ENCODE measurements at regions not wholly inside any gene's neighbourhood (a gene's known extent, or its start where the extent isn't known, plus 50 kb on each side); places are given as distances from the start of the nearest gene placed in this dataset.

DNA sequence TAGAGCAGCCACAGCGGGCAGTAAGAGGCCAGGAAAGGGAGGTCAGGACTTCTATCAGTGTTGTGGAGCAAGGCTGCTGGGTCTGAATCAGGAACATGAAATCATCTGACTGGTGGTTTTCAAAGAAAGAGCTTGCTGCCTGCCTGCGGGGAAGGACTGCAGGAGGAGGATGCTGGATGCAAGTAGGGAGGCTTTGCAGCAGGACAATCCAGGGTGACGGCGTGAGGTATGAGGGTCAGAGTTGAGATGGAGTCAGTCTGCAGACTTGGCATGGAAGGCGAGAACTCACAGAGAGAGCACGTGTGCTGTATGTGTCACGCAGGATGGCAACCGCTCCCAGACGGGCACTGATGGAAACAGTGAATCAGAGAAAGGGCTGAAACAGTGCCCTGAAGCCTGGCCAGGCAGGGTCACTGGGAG is 59.2 kb upstream of the CD93 start:
- DNase-seq, result no peak
- Histone ChIP-seq H3K9me3 (no peaks in the 10 kb centered on the region), H3K27me3 (no peaks in the 10 kb centered on the region), H3K27ac (no peak overlapping the region), H3K4me1 (peaks cover 25% of the 10 kb centered on the region), H3K36me3 (ENCODE audit: low read depth, missing control alignments) (no peaks in the 10 kb centered on the region), H3K4me3 (no peak overlapping the region)
- TF ChIP-seq, protein P1, sequence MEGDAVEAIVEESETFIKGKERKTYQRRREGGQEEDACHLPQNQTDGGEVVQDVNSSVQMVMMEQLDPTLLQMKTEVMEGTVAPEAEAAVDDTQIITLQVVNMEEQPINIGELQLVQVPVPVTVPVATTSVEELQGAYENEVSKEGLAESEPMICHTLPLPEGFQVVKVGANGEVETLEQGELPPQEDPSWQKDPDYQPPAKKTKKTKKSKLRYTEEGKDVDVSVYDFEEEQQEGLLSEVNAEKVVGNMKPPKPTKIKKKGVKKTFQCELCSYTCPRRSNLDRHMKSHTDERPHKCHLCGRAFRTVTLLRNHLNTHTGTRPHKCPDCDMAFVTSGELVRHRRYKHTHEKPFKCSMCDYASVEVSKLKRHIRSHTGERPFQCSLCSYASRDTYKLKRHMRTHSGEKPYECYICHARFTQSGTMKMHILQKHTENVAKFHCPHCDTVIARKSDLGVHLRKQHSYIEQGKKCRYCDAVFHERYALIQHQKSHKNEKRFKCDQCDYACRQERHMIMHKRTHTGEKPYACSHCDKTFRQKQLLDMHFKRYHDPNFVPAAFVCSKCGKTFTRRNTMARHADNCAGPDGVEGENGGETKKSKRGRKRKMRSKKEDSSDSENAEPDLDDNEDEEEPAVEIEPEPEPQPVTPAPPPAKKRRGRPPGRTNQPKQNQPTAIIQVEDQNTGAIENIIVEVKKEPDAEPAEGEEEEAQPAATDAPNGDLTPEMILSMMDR (IDR thresholded peaks at IDR 0.05), result no peak
- no peak for TF ChIP-seq POLR2A (IDR thresholded peaks at IDR 0.05)
- intact Hi-C loops (cut with DNase I; ENCODE audit: low total_unique reads), result no loop called here
- WGBS, 2 donors, result 74 to 92% methylated on average over 9 of the region's 9 CpGs

DNA sequence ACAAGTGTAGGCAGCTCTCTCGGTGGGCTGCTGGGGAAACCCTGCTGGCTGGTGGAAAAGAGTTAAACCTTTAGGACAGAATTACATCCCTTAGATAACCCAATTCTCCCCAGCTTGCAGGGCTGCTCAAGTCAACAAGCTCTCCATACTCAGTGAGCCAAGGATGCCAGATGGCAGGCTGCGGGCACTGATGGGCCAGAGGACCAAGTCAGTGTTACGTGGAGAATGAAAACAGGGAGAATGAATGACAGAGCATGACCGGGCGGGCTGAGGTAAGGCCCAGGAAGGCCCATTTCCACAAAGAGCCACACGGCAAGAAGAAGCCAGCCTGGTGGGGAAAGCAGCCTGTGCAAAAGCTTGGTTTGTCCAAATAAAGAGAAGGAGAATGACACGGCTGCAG is 58.7 kb upstream of the CD93 start:
- Histone ChIP-seq H3K27ac (no peak overlapping the region), H3K36me3 (ENCODE audit: low read depth, missing control alignments) (no peaks in the 10 kb centered on the region), H3K4me3 (no peak overlapping the region), H3K9me3 (no peaks in the 10 kb centered on the region), H3K4me1 (peaks cover 25% of the 10 kb centered on the region), H3K27me3 (no peaks in the 10 kb centered on the region)
- DNase-seq, result no peak
- intact Hi-C loops (cut with DNase I; ENCODE audit: low total_unique reads), result no loop called here
- 81 to 85% methylated on average over 6 to 7 of the region's 7 CpGs for WGBS, 2 donors
- TF ChIP-seq POLR2A (IDR thresholded peaks at IDR 0.05), result no peak
- TF ChIP-seq, protein P1 (IDR thresholded peaks at IDR 0.05), result no peak

DNA sequence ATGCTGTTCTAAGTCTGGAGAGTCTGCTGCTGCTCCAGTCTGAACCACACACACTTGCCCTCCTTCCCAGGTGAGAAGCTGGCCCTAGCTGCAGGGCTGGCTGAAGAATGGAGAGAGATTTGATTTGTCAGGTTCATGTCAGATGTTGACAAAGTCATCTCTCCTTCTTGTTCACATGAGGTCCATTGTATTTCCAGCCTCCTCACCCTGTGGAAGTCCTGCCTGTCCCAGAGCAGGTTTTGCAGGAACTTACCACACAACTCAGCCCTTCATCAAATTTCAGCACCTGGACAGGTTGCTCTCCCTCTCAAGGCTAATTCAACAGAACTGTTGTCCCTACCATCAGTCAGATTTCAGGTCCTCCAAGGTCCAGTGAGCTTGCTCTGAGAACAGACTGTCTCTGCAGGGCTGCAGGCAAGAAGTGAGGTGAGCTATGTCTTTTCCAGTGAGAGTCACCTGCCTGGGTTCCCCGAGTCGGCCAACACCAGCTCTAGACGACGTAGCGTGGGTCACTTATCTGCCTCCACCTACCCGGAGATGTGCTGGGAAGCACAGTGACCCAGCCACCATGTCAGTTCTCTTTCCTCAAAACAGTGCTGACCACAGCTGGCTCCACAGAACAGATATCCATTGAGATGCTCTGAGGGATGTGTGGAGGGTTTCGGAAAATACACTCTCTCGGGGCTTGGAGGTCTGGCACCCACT is 58.0 kb upstream of the CD93 start:
- Histone ChIP-seq H3K9me3 (no peaks in the 10 kb centered on the region), H3K36me3 (ENCODE audit: low read depth, missing control alignments) (no peaks in the 10 kb centered on the region), H3K4me3 (no peak overlapping the region), H3K27ac (no peak overlapping the region), H3K4me1 (peaks cover 25% of the 10 kb centered on the region), H3K27me3 (no peaks in the 10 kb centered on the region)
- intact Hi-C loops (cut with DNase I; ENCODE audit: low total_unique reads), result no loop called here
- no peak for DNase-seq
- TF ChIP-seq, protein P1 (IDR thresholded peaks at IDR 0.05), result no peak
- TF ChIP-seq POLR2A (IDR thresholded peaks at IDR 0.05), result no peak
- WGBS, 2 donors, result 89 to 95% methylated on average over 8 of the region's 8 CpGs

DNA sequence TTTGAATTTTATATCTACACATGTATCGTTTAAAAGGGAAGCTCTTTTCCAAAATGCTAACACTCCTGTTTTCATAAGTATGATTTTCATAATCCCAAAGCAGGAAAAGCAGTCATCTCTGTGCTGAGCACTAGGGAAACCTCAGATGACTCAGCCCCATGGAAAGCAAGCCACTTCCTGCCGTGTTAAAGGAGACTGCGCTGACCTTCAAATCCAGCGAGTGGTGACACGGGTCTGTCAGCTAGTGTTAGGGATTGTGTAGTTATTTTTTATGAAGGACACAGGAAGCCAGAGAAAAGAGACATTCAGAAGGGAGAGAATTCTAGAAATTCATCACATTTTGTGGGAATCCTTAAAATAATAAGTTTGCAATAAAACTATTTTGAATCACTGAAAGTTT is 57.0 kb upstream of the CD93 start:
- Histone ChIP-seq H3K27ac (peak overlapping the region in 1 of 2 donors; percentile 69), H3K27me3 (no peaks in the 10 kb centered on the region), H3K36me3 (ENCODE audit: low read depth, missing control alignments) (no peaks in the 10 kb centered on the region), H3K4me1 (peaks cover 25% of the 10 kb centered on the region), H3K4me3 (no peak overlapping the region), H3K9me3 (no peaks in the 10 kb centered on the region)
- peak; percentile 65 for DNase-seq
- TF ChIP-seq, protein P1 (IDR thresholded peaks at IDR 0.05), result no peak
- no peak for TF ChIP-seq POLR2A (IDR thresholded peaks at IDR 0.05)
- intact Hi-C loops (cut with DNase I; ENCODE audit: low total_unique reads), result no loop called here
- WGBS, 2 donors, result 32 to 36% methylated on average over 5 of the region's 5 CpGs

All from testis (tissue), 2 donors.